WI38 (cell line): ENCODE measurements at regions not wholly inside any gene's neighbourhood (a gene's known extent, or its start where the extent isn't known, plus 50 kb on each side); places are given as distances from the start of the nearest gene placed in this dataset.

Experiments
- H3K4me3 ChIP-seq: 2 replicates; pipeline ENCODE4 v1.5.1; 2011; ENCODE audit warnings: low read depth, mild to moderate bottlenecking, control low read depth, low read length
- CTCF ChIP-seq: IDR thresholded peaks from 2 replicates; pipeline ENCODE4 v1.5.1; 2012; ENCODE audit warnings: low read depth, mild to moderate bottlenecking, control low read depth, low read length

- TF ChIP-seq CTCF: no peak
- H3K4me3 ChIP-seq: no peak overlapping the region
Measured at GRCh38 chr3:107897471-107898061, 193.3 kb downstream of the CD47 start.

GRCh38 chr3:107894998-107895397 is 195.8 kb downstream of the CD47 start:
- TF ChIP-seq CTCF: no peak
- no peak overlapping the region for H3K4me3 ChIP-seq

- no peak for TF ChIP-seq CTCF
- H3K4me3 ChIP-seq: no peak overlapping the region
Measured at GRCh38 chr3:107892955-107893624, 197.7 kb downstream of the CD47 start.

- no peak overlapping the region for H3K4me3 ChIP-seq
- no peak for TF ChIP-seq CTCF
Measured at GRCh38 chr3:107884719-107885460, 205.9 kb downstream of the CD47 start.

GRCh38 chr3:107884028-107884427 is 206.8 kb downstream of the CD47 start:
- no peak for TF ChIP-seq CTCF
- no peak overlapping the region for H3K4me3 ChIP-seq

GRCh38 chr3:107882881-107883280 is 207.9 kb downstream of the CD47 start:
- H3K4me3 ChIP-seq: no peak overlapping the region
- no peak for TF ChIP-seq CTCF

- H3K4me3 ChIP-seq: no peak overlapping the region
- TF ChIP-seq CTCF: no peak
Measured at GRCh38 chr3:107882261-107882660, 208.6 kb downstream of the CD47 start.
